NCI-H2196 treated with DMSO at 0.1 percent for 48 hours (cell line): ENCODE measurements at regions not wholly inside any gene's neighbourhood (a gene's known extent, or its start where the extent isn't known, plus 50 kb on each side); places are given as distances from the start of the nearest gene placed in this dataset.

ENCODE experiments used
- DNase-seq: peaks from one replicate; lab custom pipeline; 2025; ENCODE audit not compliant: unreplicated experiment; lab: John Stamatoyannopoulos, UW

- no peak for DNase-seq
Observed at GRCh38 chr20:60921022-60921622, 330.9 kb upstream of the CDH4 start.

GRCh38 chr20:60926831-60927230 is 325.2 kb upstream of the CDH4 start:
- no peak for DNase-seq

GRCh38 chr20:60928341-60928740 is 323.7 kb upstream of the CDH4 start:
- no peak for DNase-seq

DNA sequence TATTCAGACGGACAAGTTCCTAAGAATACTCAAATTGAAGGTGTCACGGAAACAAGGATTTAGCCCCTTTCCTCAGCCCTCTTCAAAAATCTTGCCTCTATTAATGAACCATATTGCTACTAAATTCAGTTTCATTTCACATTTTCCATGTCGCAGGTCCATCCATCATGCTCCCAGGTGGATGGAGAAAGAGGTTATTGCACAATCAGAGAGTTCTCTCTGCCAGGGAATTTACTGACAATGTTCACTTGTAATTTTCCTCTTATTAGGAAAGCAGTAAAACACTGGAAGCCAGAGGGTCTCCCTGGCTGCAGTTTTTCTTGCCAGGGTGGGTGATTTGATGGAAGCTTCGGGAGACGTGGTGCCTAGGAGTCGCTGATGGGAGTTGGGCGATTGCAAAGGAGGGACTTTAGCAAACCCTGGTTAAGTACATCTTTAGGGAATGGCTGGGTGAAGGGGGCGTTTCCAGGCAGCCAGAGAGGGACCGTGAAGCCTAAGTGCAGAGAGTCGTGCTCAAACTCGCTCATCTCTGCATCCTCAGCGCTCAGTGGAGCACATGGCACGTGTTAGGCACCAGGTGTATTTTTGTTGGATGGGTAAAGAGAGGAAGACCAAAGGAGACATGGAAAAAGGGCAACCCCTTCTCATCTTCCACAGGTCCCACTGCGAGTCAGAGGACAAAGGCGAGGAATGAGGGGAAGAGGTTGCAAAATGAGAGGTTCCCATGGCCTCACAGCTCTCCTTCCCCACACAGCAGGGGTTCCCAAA is 321.9 kb upstream of the CDH4 start:
- DNase-seq = no peak

- no peak for DNase-seq
Observed at GRCh38 chr20:60931696-60932095, 320.4 kb upstream of the CDH4 start.

- no peak for DNase-seq
Observed at GRCh38 chr20:60934724-60935123, 317.3 kb upstream of the CDH4 start.

GRCh38 chr20:60935971-60936370 is 316.1 kb upstream of the CDH4 start:
- DNase-seq = no peak

GRCh38 chr20:60937585-60937984 is 314.5 kb upstream of the CDH4 start:
- no peak for DNase-seq

DNA sequence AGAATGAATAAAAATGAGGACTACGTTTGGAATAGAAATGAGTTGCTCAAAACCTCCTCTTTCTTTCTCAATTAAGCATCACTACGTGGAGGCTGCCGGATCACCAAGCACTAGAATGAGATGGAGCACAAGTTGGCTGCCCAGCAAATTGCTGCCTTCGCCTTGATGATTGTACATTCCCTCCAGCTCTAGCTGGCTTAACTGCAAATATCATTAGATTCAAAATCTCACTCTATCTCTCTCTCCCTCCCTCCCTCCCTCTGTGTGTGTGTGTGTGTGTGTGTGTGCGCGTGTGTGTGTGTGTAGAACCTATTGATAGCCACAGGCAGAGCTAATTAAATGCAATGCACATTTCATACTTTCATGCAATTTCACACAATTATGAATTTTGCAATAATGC is 310.7 kb upstream of the CDH4 start:
- no peak for DNase-seq

DNA sequence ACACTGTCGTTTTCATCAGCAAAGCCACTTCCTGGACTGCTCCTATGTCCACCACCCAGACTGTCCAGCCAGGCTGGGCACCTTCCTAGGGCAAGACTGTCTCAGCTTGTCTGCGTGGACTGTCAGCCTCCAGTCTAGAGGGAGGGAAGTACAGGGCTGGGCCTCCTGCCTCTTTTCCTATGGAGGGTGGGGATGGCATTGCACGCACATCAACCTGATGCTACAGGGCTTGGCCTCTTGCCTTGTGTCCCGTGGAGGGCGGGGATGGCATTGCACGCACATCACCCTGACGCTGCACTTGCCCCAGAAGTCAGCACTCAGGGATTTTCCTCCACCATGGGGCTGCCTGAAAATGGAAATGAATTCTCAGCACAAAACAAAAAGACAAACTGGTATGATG is 304.2 kb upstream of the CDH4 start:
- DNase-seq = no peak

GRCh38 chr20:60948224-60948623 is 303.8 kb upstream of the CDH4 start:
- DNase-seq = no peak

DNA sequence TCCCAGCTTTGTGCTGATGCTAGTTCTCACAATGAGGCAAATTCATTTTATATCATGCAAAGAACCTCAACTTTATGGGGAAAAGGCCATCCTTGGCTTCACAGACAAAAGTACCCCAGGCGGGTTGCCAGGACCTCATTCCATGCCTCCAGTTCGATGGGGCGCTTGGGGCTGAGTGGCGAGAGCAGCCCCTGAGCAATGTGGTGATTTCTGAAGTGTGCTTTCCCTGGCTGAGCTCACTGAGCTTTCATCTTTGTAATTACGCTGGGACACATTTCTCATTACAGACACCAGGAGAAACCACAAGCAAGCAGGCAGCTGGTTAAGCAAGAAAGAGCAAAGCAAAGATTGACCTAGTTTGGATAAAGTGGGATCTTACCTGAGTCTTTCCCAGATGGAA is 301.5 kb upstream of the CDH4 start:
- DNase-seq = no peak

- no peak for DNase-seq
Observed at GRCh38 chr20:60950974-60951373, 301.1 kb upstream of the CDH4 start.

- no peak for DNase-seq
Observed at GRCh38 chr20:60952861-60953260, 299.2 kb upstream of the CDH4 start.

DNA sequence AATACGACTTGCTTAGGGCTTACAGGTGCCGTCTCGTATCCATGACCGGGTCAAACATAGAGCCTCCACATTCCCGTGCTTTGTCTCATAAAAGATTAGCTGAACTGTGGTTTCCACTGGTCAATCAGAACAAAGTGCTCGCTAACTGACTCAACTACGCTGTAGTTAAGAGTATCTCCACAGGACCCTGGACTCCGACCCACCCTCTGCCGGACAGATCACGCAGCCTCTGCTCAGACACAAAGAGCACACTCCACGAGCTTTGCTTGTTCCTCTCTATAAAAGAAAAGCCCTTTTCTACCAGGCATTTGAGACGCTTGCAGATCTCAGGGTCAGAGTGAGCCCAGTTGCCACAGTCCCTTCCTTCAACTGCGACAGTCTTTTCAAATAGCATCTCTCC is 298.7 kb upstream of the CDH4 start:
- DNase-seq = no peak

DNA sequence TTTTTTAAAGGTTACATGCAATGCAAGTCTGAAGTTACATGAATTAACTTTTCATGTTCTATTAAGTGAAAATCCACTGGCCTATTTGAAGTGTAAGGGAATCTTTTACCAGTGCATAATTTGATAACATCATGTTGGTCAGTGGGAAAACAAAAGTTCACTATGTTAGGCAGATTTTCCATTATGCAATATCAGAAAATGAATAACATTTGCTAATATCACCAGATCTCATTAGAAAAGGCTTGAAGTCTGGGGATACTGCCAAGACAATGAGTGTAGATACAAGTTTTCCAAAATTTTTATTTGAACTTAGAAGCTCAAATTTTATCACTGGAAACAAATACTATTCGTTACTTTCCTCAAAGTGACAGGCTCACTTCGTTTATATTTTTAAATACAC is 296.4 kb upstream of the CDH4 start:
- no peak for DNase-seq

DNA sequence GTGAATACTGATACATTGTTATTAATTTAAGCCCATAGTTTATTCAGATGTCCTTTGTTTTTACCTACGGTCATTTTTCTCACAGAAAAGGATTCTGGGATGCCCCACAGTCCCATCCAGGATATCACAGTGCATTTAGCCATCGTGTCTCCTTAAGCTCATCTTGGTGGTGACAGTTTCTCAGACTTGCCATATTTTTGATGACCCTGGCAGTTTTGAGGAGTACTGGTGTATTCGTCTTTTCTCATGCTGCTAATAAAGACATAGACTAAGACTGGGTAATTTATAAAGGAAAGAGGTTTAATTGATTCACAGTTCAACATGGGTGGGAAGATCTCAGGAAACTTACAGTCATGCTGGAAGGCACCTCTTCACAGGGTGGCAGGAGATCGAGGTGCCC is 295.9 kb upstream of the CDH4 start:
- no peak for DNase-seq

DNA sequence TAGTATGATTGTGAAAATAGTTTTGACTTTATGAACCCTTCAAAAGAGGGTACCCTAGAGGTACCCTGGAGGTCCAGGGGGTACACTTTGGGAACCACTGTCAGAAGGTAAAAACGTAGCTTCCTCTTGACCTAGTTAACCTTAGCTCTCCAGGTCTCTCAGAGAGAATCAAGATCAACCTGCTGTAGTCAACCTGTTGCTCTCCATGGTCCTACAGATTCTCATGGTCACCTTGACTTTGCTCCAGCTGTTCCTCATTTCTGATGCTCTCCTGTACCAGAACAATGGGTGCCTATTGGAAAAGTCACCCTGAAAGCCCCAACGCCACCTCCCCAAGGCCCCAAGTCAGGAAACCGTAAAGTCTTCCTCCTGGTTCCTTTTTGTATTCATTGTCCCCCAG is 294.4 kb upstream of the CDH4 start:
- DNase-seq = no peak

DNA sequence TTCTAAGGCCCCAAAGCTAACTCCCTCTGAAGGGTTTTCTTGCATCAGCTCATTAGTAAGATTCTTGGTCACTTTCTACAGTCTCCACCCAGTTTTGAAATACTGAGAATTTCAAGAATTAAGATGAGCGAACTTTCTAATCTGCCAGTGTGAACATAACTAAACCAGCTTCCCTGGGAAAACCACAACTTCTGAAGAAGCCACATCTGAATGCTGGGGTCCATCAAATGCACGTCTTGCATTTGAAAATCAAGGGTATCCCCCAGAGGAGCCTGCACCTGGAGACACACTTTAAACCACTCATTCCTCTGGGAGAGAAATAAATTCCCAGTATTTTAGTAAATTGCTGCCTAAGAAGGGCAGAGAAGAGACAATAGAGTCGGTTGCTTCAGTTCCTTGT is 292.1 kb upstream of the CDH4 start:
- no peak for DNase-seq

DNA sequence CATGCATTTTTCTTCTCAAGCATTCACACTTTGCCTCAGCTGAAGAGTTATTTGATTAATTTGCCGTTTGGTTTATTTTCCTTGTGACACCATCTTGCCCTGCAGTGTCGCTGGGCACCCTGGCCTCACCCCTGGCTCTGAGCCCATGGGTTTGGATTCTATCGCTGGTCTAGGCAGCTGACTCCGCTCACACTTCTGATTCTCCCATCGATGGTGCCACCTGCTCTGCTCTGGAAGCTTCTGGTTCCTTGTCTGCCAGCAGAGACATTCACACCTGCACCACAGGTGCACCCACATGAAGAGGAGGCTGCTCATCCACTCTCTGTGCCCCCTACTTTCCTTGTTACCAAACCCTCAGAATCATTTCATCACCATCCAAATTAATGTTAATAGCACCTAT is 291.6 kb upstream of the CDH4 start:
- DNase-seq = no peak

DNA sequence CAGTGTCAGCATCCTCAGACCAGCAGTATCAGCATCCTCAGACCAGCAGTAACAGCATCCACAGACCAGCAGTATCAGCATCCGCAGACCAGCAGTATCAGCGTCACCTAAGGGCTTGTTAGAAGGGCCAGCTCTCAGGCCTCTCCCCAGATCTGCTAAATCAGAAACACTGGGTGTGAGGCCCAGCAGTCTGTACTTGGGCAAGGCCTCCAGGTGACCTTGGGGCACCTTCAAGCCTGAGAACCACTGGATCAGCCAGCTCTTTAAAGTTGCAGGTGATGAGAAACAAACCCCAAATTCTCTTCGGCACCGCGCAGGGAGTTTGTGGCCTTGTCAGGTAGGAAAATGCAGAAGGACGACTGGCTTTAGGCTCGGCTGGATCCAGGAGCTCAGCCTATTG is 290.5 kb upstream of the CDH4 start:
- DNase-seq = no peak

- no peak for DNase-seq
Observed at GRCh38 chr20:60962367-60963045, 289.6 kb upstream of the CDH4 start.
